ENCODE measurements at regions not wholly inside any gene's neighbourhood (a gene's known extent, or its start where the extent isn't known, plus 50 kb on each side); places are given as distances from the start of the nearest gene placed in this dataset.
"Not testable (repeated sequence)": the region's sequence is repeated elsewhere in the genome, so short reads cannot be mapped to it uniquely, and the experiment has no call there.

DNA sequence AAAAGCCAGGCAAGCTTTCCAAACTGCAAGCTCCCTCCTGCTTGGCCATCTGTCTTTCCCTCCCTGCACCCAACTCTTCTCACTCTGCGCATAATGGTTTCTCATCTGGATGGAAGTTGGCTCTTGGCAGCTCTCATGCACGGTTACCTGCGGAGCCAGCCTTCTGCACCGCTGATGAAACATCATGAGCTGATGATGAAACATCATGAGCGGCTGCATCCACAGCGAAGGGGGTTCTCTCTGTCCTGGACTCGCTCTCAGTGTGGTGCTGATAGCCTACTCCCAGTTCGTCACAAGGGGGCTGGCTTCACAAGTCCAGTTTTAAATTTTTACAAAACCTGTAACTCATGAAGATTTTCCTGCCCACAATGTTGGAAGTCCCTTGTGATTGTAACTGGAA lies 457.5 kb downstream of the ACTR3B start (continued):
- TF ChIP-seq ZNF121 (tag by site-specific recombination; IDR thresholded peaks at IDR 0.05) (no peak), ZNF777 (tag by site-specific recombination; IDR thresholded peaks at IDR 0.05; ENCODE audit: borderline replicate concordance) (no peak)
- TF ChIP-seq, protein P1, sequence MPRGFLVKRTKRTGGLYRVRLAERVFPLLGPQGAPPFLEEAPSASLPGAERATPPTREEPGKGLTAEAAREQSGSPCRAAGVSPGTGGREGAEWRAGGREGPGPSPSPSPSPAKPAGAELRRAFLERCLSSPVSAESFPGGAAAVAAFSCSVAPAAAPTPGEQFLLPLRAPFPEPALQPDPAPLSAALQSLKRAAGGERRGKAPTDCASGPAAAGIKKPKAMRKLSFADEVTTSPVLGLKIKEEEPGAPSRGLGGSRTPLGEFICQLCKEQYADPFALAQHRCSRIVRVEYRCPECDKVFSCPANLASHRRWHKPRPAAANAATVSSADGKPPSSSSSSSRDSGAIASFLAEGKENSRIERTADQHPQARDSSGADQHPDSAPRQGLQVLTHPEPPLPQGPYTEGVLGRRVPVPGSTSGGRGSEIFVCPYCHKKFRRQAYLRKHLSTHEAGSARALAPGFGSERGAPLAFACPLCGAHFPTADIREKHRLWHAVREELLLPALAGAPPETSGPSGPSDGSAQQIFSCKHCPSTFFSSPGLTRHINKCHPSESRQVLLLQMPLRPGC (tag by site-specific recombination; IDR thresholded peaks at IDR 0.05) = no peak
- TF ChIP-seq, protein P2, sequence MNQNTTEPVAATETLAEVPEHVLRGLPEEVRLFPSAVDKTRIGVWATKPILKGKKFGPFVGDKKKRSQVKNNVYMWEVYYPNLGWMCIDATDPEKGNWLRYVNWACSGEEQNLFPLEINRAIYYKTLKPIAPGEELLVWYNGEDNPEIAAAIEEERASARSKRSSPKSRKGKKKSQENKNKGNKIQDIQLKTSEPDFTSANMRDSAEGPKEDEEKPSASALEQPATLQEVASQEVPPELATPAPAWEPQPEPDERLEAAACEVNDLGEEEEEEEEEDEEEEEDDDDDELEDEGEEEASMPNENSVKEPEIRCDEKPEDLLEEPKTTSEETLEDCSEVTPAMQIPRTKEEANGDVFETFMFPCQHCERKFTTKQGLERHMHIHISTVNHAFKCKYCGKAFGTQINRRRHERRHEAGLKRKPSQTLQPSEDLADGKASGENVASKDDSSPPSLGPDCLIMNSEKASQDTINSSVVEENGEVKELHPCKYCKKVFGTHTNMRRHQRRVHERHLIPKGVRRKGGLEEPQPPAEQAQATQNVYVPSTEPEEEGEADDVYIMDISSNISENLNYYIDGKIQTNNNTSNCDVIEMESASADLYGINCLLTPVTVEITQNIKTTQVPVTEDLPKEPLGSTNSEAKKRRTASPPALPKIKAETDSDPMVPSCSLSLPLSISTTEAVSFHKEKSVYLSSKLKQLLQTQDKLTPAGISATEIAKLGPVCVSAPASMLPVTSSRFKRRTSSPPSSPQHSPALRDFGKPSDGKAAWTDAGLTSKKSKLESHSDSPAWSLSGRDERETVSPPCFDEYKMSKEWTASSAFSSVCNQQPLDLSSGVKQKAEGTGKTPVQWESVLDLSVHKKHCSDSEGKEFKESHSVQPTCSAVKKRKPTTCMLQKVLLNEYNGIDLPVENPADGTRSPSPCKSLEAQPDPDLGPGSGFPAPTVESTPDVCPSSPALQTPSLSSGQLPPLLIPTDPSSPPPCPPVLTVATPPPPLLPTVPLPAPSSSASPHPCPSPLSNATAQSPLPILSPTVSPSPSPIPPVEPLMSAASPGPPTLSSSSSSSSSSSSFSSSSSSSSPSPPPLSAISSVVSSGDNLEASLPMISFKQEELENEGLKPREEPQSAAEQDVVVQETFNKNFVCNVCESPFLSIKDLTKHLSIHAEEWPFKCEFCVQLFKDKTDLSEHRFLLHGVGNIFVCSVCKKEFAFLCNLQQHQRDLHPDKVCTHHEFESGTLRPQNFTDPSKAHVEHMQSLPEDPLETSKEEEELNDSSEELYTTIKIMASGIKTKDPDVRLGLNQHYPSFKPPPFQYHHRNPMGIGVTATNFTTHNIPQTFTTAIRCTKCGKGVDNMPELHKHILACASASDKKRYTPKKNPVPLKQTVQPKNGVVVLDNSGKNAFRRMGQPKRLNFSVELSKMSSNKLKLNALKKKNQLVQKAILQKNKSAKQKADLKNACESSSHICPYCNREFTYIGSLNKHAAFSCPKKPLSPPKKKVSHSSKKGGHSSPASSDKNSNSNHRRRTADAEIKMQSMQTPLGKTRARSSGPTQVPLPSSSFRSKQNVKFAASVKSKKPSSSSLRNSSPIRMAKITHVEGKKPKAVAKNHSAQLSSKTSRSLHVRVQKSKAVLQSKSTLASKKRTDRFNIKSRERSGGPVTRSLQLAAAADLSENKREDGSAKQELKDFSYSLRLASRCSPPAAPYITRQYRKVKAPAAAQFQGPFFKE (tag by site-specific recombination; IDR thresholded peaks at IDR 0.05; ENCODE audit: borderline replicate concordance) = no peak
- TF ChIP-seq, protein P3, sequence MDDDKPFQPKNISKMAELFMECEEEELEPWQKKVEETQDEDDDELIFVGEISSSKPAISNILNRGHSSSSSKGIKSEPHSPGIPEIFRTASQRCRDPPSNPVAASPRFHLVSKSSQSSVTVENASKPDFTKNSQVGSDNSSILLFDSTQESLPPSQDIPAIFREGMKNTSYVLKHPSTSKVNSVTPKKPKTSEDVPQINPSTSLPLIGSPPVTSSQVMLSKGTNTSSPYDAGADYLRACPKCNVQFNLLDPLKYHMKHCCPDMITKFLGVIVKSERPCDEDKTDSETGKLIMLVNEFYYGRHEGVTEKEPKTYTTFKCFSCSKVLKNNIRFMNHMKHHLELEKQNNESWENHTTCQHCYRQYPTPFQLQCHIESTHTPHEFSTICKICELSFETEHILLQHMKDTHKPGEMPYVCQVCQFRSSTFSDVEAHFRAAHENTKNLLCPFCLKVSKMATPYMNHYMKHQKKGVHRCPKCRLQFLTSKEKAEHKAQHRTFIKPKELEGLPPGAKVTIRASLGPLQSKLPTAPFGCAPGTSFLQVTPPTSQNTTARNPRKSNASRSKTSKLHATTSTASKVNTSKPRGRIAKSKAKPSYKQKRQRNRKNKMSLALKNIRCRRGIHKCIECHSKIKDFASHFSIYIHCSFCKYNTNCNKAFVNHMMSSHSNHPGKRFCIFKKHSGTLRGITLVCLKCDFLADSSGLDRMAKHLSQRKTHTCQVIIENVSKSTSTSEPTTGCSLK (tag by site-specific recombination; IDR thresholded peaks at IDR 0.05) = no peak

DNA sequence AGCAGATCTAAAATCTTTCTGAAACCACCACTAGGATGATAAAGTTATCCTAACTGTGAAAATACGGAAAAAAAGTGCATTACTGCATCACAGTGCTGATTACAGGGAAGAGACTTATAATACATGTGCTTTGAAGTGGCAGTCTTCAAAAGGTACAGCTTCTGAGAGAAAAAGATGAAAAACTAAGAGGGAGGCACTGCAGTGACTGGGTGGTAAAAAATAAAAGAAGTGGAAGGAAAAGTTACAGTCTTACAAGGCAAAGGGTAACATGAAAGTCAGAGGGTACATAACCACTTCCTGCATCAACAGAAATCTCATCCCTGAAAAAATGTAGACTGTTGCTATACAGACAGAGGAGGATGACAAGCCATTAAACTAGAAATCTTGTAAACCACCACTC lies 465.3 kb downstream of the ACTR3B start:
- Histone ChIP-seq H3K4me1 (ENCODE audit: control insufficient read depth, insufficient read depth, low read length) (no peaks in the 10 kb centered on the region), H3K27ac (ENCODE audit: extremely low read depth, low read depth, low read length) (no peak overlapping the region), H3K4me3 (ENCODE audit: low read depth, low read length) (no peak overlapping the region), H3K36me3 (ENCODE audit: control insufficient read depth in 2 of 2, insufficient read depth in 1 of 2, low read length in 2 of 2) (no peaks in the 10 kb centered on the region), H3K9me3 (ENCODE audit: control insufficient read depth, insufficient read depth, low read depth, low read length) (no peaks in the 10 kb centered on the region)
- TF ChIP-seq ZNF658 (tag by site-specific recombination; IDR thresholded peaks at IDR 0.05) (no peak), ZNF791 (tag by site-specific recombination; IDR thresholded peaks at IDR 0.05) (no peak), ZBTB8A (tag by site-specific recombination; IDR thresholded peaks at IDR 0.05) (no peak), ZNF146 (tag by site-specific recombination; IDR thresholded peaks at IDR 0.05) (no peak), ZNF610 (tag by site-specific recombination; IDR thresholded peaks at IDR 0.05; ENCODE audit: borderline replicate concordance) (no peak), EGR2 (tag by site-specific recombination; IDR thresholded peaks at IDR 0.05; ENCODE audit: low read depth) (no peak), ZNF558 (tag by site-specific recombination; IDR thresholded peaks at IDR 0.05) (no peak)
- TF ChIP-seq, protein P4, sequence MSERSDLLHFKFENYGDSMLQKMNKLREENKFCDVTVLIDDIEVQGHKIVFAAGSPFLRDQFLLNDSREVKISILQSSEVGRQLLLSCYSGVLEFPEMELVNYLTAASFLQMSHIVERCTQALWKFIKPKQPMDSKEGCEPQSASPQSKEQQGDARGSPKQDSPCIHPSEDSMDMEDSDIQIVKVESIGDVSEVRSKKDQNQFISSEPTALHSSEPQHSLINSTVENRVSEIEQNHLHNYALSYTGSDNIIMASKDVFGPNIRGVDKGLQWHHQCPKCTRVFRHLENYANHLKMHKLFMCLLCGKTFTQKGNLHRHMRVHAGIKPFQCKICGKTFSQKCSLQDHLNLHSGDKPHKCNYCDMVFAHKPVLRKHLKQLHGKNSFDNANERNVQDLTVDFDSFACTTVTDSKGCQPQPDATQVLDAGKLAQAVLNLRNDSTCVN (tag by site-specific recombination; optimal IDR thresholded peaks at IDR 0.05) = no peak
- CTCF ChIA-PET = no interaction called here
- POLR2A ChIA-PET = no interaction called here

DNA sequence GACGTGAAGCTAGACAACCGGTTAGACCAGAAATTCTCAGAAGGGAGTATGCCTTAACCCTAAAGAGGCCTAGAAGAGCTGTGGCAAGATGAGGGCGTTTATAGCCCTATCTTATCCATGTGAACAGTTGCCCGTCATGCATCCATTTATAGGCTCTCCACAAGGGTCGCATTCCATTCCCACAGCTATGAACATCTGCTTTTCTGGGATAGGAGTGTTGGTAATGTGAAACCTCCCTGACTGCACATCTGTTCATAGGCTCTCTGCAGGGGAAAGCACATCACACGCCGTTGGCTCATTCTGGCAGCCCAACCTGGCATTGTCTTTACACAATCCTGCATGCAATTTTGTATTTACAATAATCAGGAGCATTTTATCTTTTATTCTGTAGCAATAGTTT lies 485.6 kb downstream of the ACTR3B start:
- CTCF ChIA-PET; POLR2A ChIA-PET; H3K36me3 ChIP-seq (ENCODE audit: control insufficient read depth in 2 of 2, insufficient read depth in 1 of 2, low read length in 2 of 2); H3K9me3 ChIP-seq (ENCODE audit: control insufficient read depth, insufficient read depth, low read depth, low read length); H3K4me1 ChIP-seq (ENCODE audit: control insufficient read depth, insufficient read depth, low read length); H3K4me3 ChIP-seq (ENCODE audit: low read depth, low read length); H3K27ac ChIP-seq (ENCODE audit: extremely low read depth, low read depth, low read length): not testable (repeated sequence)
